Kidney (tissue), 13 donors: ENCODE measurements at regions not wholly inside any gene's neighbourhood (a gene's known extent, or its start where the extent isn't known, plus 50 kb on each side); places are given as distances from the start of the nearest gene placed in this dataset.

Experiments
- DNase-seq, 5 donors: peaks; one replicate each; pipeline ENCODE4 v3.0.0-alpha.2; 2013 to 2020
- FAIRE-seq: peaks from 2 replicates; lab custom pipeline; 2012; peaks lifted over from hg19 to GRCh38; lab: Jason Lieb, UNC
- H3K27ac ChIP-seq, 2 donors: one replicate each; pipeline ENCODE4 v1.7.0; 2013; ENCODE audit warnings: low read depth in 2 of 2, low read length in 2 of 2, inconsistent platforms in 1 of 2
- H3K27me3 ChIP-seq: one replicate; pipeline ENCODE4 v1.7.1; 2013; ENCODE audit warnings: low read length, inconsistent platforms; ENCODE audit not compliant: control insufficient read depth, insufficient read depth
- H3K36me3 ChIP-seq, 3 donors: one replicate each; pipeline versions ENCODE4 v1.7.0 to v1.7.1; 2013; ENCODE audit warnings: low read length in 3 of 3, control low read depth in 1 of 3, inconsistent platforms in 1 of 3; ENCODE audit not compliant: insufficient read depth in 3 of 3, control insufficient read depth in 2 of 3
- H3K4me1 ChIP-seq, 3 donors: one replicate each; pipeline versions ENCODE4 v1.7.0 to v1.7.1; 2013; ENCODE audit warnings: low read length in 3 of 3, inconsistent platforms in 1 of 3, low read depth in 1 of 3; ENCODE audit not compliant: control insufficient read depth in 2 of 3, insufficient read depth in 2 of 3
- H3K4me3 ChIP-seq, 3 donors: one replicate each; pipeline versions ENCODE4 v1.7.0 to v1.8.1; 2013; ENCODE audit warnings: low read length in 3 of 3, control low read depth in 1 of 3, inconsistent platforms in 1 of 3
- H3K9ac ChIP-seq, 3 donors: one replicate each; pipeline versions ENCODE4 v1.7.0 to v1.7.1; 2013; ENCODE audit warnings: low read length in 3 of 3, control low read depth in 1 of 3, inconsistent platforms in 1 of 3
- H3K9me3 ChIP-seq, 3 donors: one replicate each; pipeline versions ENCODE4 v1.7.0 to v1.7.1; 2013; ENCODE audit warnings: low read length in 3 of 3, control low read depth in 1 of 3, inconsistent platforms in 1 of 3; ENCODE audit not compliant: control insufficient read depth in 2 of 3, insufficient read depth in 1 of 3
- intact Hi-C: fragments of 100-400 bp; cut with DNase I; formaldehyde crosslinking; loops from one replicate; pipeline ENCODE4 v1.11.1; 2022
- TF ChIP-seq, protein P1 (sequence below): IDR thresholded peaks from 3 replicates; pipeline ENCODE4 v1.5.1; 2012; ENCODE audit warnings: mild to moderate bottlenecking, moderate library complexity, borderline replicate concordance; ENCODE audit not compliant: insufficient read depth; ENCODE audit errors: extremely low read depth
- donor health status: control.
- donor health status: control.
- donor health status: control.
- donor health status: control.
- donor health status: control.
- donor health status: DM: yes; HTN: yes; CAD: no.
- donor health status: Normal renal cell carcinoma (clear cell type).

DNA sequence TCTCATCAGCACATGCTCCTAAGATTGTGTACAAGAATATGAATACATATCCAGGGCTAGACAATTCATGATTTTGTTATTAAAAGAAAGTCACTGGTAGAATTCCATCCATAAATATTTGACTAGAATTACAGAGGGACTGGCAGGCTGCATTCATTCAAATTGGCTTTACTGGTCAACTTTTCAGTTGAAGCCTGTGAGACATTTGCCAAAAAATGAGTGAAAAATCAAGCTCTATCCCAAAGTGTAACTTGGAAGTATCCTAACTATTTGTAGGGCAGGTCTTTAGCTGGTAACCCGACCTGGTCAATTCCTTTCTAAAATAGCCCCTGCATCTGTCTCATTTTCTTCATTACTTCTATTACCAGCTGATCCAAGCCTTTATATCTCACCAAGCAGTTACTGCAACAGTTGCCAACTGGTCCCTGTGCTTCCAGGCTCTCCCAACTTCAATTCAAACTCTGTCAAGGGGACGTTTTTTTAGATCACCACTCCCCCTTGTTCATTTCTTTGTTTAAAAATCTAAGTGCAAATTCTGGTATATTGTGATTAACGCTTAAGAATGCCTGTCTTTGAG is 173.1 kb upstream of the TBL1XR1 start:
- H3K27ac ChIP-seq, result no peak overlapping the region

DNA sequence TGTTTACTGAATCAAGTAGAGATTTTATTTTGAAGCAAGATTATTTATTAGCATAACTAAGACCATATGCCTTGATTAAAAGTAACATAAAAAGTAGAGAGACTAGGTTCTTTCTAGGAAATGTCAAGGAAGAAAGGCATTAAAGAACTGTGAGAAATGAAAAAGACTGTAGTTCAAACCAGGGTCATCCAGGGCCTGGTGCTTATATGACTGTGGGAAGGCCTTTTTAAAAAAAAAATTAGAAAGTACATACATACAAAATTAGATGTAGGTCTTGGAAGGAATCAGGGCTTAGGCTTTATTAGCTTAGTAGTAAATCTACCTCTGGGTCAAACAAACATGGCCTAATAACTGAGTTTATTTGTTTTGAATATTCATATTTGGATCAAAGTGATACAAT is 173.9 kb upstream of the TBL1XR1 start:
- TF ChIP-seq, protein P1, sequence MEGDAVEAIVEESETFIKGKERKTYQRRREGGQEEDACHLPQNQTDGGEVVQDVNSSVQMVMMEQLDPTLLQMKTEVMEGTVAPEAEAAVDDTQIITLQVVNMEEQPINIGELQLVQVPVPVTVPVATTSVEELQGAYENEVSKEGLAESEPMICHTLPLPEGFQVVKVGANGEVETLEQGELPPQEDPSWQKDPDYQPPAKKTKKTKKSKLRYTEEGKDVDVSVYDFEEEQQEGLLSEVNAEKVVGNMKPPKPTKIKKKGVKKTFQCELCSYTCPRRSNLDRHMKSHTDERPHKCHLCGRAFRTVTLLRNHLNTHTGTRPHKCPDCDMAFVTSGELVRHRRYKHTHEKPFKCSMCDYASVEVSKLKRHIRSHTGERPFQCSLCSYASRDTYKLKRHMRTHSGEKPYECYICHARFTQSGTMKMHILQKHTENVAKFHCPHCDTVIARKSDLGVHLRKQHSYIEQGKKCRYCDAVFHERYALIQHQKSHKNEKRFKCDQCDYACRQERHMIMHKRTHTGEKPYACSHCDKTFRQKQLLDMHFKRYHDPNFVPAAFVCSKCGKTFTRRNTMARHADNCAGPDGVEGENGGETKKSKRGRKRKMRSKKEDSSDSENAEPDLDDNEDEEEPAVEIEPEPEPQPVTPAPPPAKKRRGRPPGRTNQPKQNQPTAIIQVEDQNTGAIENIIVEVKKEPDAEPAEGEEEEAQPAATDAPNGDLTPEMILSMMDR, result no peak
- H3K9ac ChIP-seq, result no peak overlapping the region
- no peaks in the 10 kb centered on the region for H3K36me3 ChIP-seq
- H3K27ac ChIP-seq, result no peak overlapping the region
- no peaks in the 10 kb centered on the region for H3K9me3 ChIP-seq
- H3K27me3 ChIP-seq, result no peaks in the 10 kb centered on the region
- H3K4me3 ChIP-seq, result no peak overlapping the region
- FAIRE-seq (no peak), DNase-seq (peak in 1 of 5 donors; percentile 38)
- no peaks in the 10 kb centered on the region for H3K4me1 ChIP-seq
- intact Hi-C loops, result no loop called here

More for the DNA sequence above, 173.1 kb upstream of the TBL1XR1 start:
- no peaks in the 10 kb centered on the region for H3K9me3 ChIP-seq
- no peak overlapping the region for H3K9ac ChIP-seq
- TF ChIP-seq, protein P1, result no peak
- FAIRE-seq (no peak), DNase-seq (no peak)
- H3K36me3 ChIP-seq, result no peaks in the 10 kb centered on the region
- intact Hi-C loops, result no loop called here
- no peak overlapping the region for H3K4me3 ChIP-seq
- H3K4me1 ChIP-seq, result no peaks in the 10 kb centered on the region
- no peaks in the 10 kb centered on the region for H3K27me3 ChIP-seq

DNA sequence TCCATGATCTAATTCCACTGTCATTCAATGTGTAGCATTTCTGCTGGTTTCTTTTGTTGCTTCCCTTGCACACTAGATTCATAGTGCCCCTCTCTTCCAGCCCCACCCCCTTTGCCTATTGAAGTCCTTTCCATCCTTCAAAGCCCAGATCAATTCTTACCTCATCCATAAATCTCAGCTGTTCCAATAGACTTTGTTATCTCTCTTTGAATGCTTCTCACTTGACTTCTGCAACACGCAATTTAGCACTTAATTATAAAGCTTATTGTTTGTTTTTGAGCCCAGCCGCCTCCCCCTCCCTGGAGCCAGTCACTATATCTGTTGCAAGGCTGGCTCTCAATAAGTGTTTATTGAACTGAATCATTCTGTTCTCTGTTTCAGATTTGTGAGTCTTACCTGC is 174.6 kb upstream of the TBL1XR1 start:
- Histone ChIP-seq H3K9me3 (no peaks in the 10 kb centered on the region), H3K4me1 (no peaks in the 10 kb centered on the region), H3K36me3 (no peaks in the 10 kb centered on the region), H3K9ac (no peak overlapping the region), H3K27me3 (no peaks in the 10 kb centered on the region), H3K4me3 (no peak overlapping the region), H3K27ac (no peak overlapping the region)
- intact Hi-C loops, result no loop called here
- TF ChIP-seq, protein P1, result no peak
- no peak for DNase-seq
- no peak for FAIRE-seq

DNA sequence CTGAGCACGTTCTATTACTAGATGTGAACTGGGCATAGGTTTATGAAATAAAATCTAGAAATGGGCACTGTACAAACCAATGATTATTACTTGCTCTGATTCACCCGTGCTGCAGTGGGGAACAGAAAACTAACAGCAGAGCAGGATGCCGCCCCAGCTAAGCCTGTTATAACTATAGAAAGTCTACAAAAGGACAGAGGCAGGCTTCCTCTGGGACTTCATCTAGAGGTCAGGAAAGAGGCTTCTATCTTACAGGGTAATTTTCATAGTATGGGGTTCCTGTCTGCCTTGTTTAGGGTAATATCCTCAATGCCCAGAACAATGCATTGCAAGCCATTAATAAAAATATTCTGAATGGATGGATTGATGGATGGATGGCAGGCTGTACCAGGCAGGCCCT is 177.0 kb upstream of the TBL1XR1 start:
- no peak overlapping the region for H3K4me3 ChIP-seq
- no peaks in the 10 kb centered on the region for H3K4me1 ChIP-seq
- TF ChIP-seq, protein P1, result no peak
- H3K9me3 ChIP-seq, result no peaks in the 10 kb centered on the region
- H3K27ac ChIP-seq, result no peak overlapping the region
- no peaks in the 10 kb centered on the region for H3K36me3 ChIP-seq
- DNase-seq, result no peak
- no peaks in the 10 kb centered on the region for H3K27me3 ChIP-seq
- intact Hi-C loops, result no loop called here
- no peak for FAIRE-seq
- no peak overlapping the region for H3K9ac ChIP-seq
